RPMI8226 (cell line): ENCODE measurements at regions not wholly inside any gene's neighbourhood (a gene's known extent, or its start where the extent isn't known, plus 50 kb on each side); places are given as distances from the start of the nearest gene placed in this dataset.
A peak's percentile ranks its signal among the peaks of the same experiment; 100 is the strongest.

Experiments used
- DNase-seq: peaks from one replicate; pipeline ENCODE4 v3.0.0-alpha.2; 2015

DNA sequence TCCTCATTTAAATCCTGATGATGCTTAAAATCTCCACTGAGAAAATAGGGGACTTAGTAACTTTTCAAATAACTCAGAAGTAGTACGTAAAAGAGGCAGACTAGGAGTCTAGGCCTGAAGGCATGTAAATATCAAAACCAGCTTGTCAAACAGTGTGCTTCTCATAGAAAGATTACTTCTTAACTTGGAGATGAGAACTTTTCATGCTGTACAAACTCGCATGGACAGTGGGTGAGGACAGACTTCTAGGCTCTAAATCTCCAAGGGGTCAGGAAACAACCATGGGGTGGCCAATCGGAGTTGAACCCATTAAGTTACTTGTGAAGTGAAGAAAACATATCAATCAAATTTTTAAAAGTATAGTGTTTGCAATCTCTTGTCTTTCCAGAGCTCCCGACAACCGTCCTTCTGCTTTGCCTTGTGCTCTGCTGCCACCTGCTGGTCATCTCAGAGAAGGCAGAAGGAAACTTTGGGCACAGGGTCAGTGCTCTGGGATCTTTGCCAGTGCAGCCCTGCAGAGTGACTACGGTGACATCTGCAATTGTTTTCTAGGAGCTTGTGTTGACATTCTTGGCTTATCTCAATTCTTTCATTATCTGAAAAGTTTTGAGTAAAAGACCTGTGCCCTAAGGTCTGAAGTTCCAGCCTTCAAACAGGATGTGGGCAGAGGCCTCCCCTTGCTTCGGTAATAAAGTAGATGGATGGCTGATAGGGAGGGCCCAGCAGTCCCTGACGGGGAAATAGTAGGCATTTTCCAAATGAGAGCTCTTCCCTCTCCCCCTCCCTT lies 105.1 kb upstream of the PDE4B start:
- DNase-seq = peak; percentile 92

DNA sequence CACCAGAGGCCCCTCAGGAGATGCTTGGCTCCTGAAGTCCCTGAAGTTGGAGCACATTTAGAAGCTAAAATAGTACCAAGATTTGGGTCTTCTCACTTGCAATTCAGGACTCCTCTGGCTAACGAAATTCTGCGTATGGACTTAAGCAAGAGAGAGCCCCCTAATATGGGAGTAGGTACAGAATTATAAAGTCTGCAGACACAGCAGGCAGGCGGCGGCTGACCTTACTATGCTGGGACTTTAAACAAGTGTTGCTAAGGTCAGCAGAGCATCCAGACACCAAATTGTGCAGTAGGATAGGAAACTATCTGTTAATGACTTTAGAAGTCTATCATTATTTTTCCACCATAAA lies 104.5 kb upstream of the PDE4B start:
- DNase-seq = no peak

GRCh38 chr1:65688848-65689247 lies 103.8 kb upstream of the PDE4B start:
- DNase-seq = no peak

DNA sequence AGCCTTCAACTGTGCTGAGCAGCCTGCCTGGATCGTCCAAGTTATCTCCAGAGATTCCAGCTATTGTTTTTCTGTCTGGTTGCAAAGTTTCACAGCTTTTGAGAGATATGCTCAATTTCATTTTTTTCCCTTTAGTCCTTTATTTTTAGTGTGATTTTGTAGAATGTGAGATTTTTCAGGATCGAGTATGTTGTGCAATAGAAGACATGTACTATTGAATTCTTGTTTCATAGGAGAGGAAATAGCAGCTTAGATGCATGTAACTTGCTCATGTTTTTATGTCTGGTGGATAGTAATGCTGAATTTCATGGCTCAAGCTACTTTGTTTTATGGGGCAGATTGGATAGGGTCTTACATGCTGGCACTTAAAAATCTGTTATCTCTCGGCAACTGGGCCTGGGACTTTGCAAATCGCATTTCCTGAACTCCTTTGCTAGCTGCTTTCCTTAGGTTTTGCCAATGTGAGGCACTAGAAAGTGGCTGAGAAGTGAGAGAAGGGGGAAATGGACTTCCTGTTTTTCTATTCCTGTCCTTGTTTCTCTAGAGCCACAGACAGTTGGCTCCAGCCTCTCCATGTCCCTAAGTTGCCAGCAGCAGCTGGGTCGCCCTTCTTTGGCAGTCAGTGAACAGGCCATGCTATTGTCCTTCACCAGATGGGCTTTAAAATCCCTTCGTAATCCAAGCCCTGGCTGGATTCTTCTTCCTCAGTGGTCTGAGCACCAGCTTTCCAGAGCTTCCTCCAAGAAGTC lies 101.4 kb upstream of the PDE4B start:
- peak; percentile 42 for DNase-seq

DNA sequence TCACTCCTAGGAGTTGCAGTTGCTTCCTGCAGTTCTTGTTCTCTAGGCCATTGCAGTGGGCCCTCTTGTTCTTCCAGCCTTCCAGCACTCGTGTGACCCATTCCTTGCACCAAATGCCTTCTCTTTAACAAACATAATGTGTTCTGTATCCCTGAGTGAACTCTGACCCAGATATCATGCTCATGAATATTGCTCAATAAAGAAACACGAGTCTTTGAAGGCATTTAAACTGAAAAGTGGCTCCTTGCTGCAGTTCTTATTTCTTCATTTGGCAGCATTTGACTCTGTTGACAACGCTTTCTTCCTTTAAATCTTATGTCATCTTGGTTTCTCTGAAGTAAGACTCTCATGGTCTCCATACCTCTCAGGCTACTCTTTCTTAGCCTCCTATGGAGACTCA lies 100.7 kb upstream of the PDE4B start:
- DNase-seq = no peak

- no peak for DNase-seq
Measured at GRCh38 chr1:65694126-65694525, 98.6 kb upstream of the PDE4B start.

DNA sequence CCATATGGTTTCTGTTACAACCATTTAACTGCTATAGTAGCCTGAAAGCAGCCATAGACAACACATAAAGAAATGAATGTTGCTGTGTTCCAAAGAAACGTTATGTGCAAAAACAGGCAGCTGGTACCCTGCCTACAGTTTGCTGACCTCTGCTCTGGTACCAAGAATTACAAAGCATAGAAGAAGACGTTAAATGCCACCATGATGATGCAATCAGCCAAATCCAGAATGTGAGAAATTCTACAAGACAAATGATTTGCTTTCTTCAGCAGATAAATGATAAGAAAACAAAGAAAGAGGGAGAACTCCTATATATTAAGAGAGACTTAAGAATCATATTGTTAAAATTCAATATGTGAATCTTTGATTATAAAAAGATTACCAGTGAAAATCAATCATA lies 97.8 kb upstream of the PDE4B start:
- DNase-seq = no peak

DNA sequence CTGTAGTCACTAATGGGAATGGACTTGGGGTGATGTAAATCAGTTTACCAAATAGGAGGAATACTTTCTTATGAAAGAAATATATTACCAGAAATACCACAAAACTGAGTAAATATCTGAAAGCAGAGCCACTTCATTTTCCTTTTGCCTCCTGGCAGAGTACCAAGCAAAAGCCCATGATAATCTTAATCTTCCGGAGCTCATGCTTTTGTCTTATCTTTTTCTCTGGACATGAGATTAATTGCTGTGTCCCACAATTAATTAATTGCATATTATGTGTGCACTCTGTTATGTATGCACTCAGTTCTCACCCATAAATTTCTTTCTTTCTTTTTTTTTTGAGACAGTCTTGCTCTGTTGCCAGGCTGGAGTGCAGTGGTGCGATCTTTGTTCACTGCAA lies 94.1 kb upstream of the PDE4B start:
- DNase-seq = no peak

GRCh38 chr1:65703853-65704252 lies 88.8 kb upstream of the PDE4B start:
- DNase-seq = peak; percentile 83

DNA sequence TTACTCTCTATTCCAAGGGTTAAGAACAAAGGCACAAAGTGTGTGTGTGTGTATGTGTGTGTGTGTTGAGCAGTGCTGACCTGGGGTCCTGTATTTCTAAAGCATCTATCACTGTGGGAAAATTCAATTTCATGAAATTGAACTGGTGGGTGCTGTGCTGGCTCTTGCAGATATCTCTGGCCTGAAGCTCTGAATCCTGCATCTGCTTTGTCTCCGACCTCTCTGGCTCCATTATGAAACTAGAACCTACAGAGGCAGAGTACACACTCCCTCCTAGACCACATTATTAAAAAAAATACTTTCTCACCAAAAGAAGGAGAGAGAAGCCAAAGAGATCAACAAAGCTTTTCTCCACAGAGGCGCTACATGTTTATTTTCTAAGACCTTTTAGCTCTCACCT lies 88.4 kb upstream of the PDE4B start:
- DNase-seq = peak; percentile 64

DNA sequence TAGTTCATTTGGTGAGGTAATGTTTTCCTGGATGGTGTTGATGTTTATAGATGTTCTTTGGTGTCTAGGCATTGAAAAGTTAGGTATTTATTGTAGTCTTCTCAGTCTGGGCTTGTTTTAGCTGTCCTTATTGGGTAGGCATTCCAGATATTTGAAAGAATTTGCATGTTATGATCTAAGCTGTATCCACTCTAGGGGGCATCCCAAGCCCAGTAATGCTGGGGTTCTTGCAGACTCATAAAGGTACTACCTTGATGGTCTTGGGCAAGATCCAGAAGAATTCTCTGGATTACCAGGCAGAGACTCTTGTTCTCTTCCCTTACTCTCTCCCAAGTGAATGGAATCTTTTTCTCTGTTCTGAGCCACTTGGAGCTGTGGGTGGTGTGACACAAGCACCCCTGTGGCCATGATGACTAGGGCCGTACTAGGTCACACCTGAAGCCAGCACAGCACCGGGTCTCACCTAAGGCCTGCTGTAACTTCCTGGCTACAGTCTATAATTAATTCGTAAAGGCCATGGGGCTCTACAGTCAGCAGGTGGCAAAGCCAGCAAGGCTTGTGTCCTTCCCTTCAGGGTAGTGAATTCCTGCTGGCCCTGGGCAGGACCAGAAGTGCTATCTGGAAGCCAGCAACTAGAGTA lies 74.8 kb upstream of the PDE4B start:
- no peak for DNase-seq

GRCh38 chr1:65719391-65719790 lies 73.3 kb upstream of the PDE4B start:
- DNase-seq = no peak

GRCh38 chr1:65722461-65722860 lies 70.2 kb upstream of the PDE4B start:
- no peak for DNase-seq

DNA sequence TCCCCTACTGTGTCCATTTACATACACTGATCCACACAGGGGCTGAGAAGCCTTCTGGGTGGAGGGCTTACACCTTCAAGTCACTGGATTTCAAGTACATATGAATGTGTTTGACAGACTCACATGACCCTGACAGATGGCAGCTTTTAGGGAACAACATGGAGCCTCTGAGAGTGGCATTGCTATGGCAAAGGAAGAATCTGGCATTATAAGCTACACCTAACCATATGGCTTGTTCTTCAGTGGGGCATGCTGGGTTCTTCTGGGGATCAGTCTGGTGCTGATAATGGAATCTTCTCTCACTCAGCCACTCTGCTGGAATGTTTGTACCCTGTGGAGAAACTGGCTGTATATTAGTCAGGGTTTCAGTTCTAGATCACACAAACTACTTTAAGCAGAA lies 68.5 kb upstream of the PDE4B start:
- DNase-seq = no peak

- DNase-seq = no peak
Measured at GRCh38 chr1:65725064-65725463, 67.6 kb upstream of the PDE4B start.

DNA sequence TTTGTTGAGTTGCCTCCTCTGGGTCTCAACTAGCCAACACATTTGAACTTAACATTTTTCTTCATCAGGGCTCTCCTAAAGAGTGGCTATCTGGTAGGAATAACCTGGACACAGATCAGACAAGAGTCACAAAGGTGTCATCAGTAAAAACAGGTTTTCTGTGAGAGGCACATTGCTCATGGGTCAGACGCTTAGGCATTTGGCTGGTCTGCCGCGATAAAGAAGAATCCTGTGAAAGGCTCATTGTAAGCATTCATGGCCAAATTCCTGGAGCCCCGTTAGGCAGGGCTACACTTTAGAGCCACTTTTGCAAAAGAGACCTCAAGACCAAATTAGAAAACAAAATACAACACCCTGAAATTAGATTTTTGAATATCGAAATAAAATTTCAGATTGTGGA lies 64.2 kb upstream of the PDE4B start:
- no peak for DNase-seq

DNA sequence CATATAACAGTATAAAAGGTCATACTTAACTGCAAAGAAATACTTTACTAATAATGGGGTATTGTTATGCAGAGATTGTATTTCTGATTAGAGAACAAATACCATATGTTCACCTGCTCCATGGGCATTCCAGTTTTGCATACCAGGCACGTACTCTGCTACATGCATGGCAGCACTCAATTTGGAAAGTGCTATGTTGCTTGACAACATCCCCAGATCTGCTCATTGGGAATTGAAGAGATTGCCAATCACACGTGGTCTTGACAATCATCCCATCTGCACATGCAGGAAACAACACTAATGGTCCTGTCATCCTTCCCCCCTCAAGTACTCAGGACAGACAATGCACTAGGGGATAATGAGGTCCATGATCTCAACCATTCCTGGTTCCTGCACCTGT lies 63.4 kb upstream of the PDE4B start:
- DNase-seq = no peak

- no peak for DNase-seq
Measured at GRCh38 chr1:65734979-65735378, 57.7 kb upstream of the PDE4B start.

- DNase-seq = no peak
Measured at GRCh38 chr1:65741993-65742392, 50.7 kb upstream of the PDE4B start.
